IMR-90 (cell line): ENCODE measurements at regions not wholly inside any gene's neighbourhood (a gene's known extent, or its start where the extent isn't known, plus 50 kb on each side); places are given as distances from the start of the nearest gene placed in this dataset.
"Not testable (repeated sequence)": the region's sequence is repeated elsewhere in the genome, so short reads cannot be mapped to it uniquely, and the experiment has no call there.

Experiments
- ATAC-seq: fragments of 200-7000 bp; cut with Tn5 transposase; 2 replicates; pipeline ENCODE4 v1.9.1; 2020; ENCODE audit warnings: low read depth, mild to moderate bottlenecking, moderate library complexity
- BruUV-seq: library from RNA; stranded (reverse); fragments of 400-500 nt; replicated peaks from 2 replicates; lab custom pipeline; 2021; lab: Mats Ljungman, UMichigan
- CTCF ChIA-PET: fragments of 300-600 bp; formaldehyde crosslinking; extraction: SDS; loops from one replicate; lab custom pipeline; 2021; ENCODE audit warnings: antibody characterized with exemption; lab: Yijun Ruan, JAX
- POLR2A ChIA-PET: fragments of 300-600 bp; sonication (Branson Sonifier 250); formaldehyde crosslinking; loops from one replicate; lab custom pipeline; 2022; ENCODE audit warnings: antibody characterized with exemption; ENCODE audit not compliant: unreplicated experiment; lab: Charles Lee
- DNase-seq: peaks from one replicate; pipeline ENCODE4 v3.0.0; 2013
- H2AFZ ChIP-seq: replicated peaks from 2 replicates; pipeline ENCODE3; 2013; ENCODE audit warnings: low read length, mild to moderate bottlenecking; ENCODE audit not compliant: poor library complexity
- H2AK5ac ChIP-seq: 2 replicates; pipeline ENCODE4 v1.6.1; 2013; ENCODE audit warnings: low read depth, low read length, inconsistent platforms
- H2AK9ac ChIP-seq: replicated peaks from 2 replicates; pipeline ENCODE3; 2013; ENCODE audit warnings: mild to moderate bottlenecking, low read depth, low read length, moderate library complexity; ENCODE audit not compliant: poor library complexity
- H2BK120ac ChIP-seq: 2 replicates; pipeline ENCODE4 v1.6.1; 2013; ENCODE audit warnings: low read depth, low read length, inconsistent platforms
- H2BK15ac ChIP-seq: 3 replicates; pipeline ENCODE4 v1.6.1; 2013; ENCODE audit warnings: low read depth, low read length, inconsistent platforms
- H2BK20ac ChIP-seq: 2 replicates; pipeline ENCODE4 v1.6.1; 2013; ENCODE audit warnings: low read depth, mild to moderate bottlenecking, inconsistent platforms, low read length, moderate library complexity
- H2BK5ac ChIP-seq: 2 replicates; pipeline ENCODE4 v1.6.1; 2013; ENCODE audit warnings: mild to moderate bottlenecking, low read depth, low read length, inconsistent platforms; ENCODE audit not compliant: poor library complexity, severe bottlenecking
- H3K14ac ChIP-seq: replicated peaks from 2 replicates; pipeline ENCODE4 v1.6.1; 2013; ENCODE audit warnings: low read depth, low read length, inconsistent platforms
- H3K18ac ChIP-seq: 2 replicates; pipeline ENCODE4 v1.6.1; 2013; ENCODE audit warnings: low read depth, low read length, control low read depth
- H3K23ac ChIP-seq: 2 replicates; pipeline ENCODE4 v1.6.1; 2013; ENCODE audit warnings: low read depth, low read length, inconsistent platforms
- H3K27ac ChIP-seq: 2 replicates; pipeline ENCODE4 v1.5.1; 2013; ENCODE audit warnings: mild to moderate bottlenecking, control low read depth, low read length; ENCODE audit not compliant: insufficient read depth
- H3K27me3 ChIP-seq: 2 replicates; pipeline ENCODE4 v1.6.1; 2013; ENCODE audit warnings: low read length; ENCODE audit not compliant: control insufficient read depth, insufficient read depth
- H3K36me3 ChIP-seq: 2 replicates; pipeline ENCODE4 v1.6.1; 2013; ENCODE audit warnings: low read length, mixed read lengths; ENCODE audit not compliant: control insufficient read depth, insufficient read depth
- H3K4ac ChIP-seq: 2 replicates; pipeline ENCODE4 v1.6.1; 2013; ENCODE audit warnings: low read depth, low read length, inconsistent platforms
- H3K4me1 ChIP-seq: 2 replicates; pipeline ENCODE4 v1.6.1; 2013; ENCODE audit warnings: low read length, mixed read lengths; ENCODE audit not compliant: control insufficient read depth, insufficient read depth
- H3K4me2 ChIP-seq: 2 replicates; pipeline ENCODE4 v1.6.1; 2013; ENCODE audit warnings: low read depth, mild to moderate bottlenecking, control low read depth, low read length, moderate library complexity
- H3K4me3 ChIP-seq: 2 replicates; pipeline ENCODE4 v1.5.1; 2013; ENCODE audit warnings: low read depth, mild to moderate bottlenecking, control low read depth, low read length, moderate library complexity; ENCODE audit not compliant: insufficient read depth
- H3K56ac ChIP-seq: 2 replicates; pipeline ENCODE4 v1.6.1; 2013; ENCODE audit warnings: low read length, inconsistent platforms; ENCODE audit not compliant: insufficient read depth; ENCODE audit errors: extremely low read depth
- H3K79me1 ChIP-seq, 2 experiments: 2 replicates each; pipeline ENCODE4 v1.6.1; 2013; ENCODE audit warnings: low read length in 2 of 2, inconsistent platforms in 1 of 2, low read depth in 1 of 2
- H3K9ac ChIP-seq: 2 replicates; pipeline ENCODE4 v1.6.1; 2013; ENCODE audit warnings: low read depth, low read length, control low read depth
- H3K9me1 ChIP-seq: 2 replicates; pipeline ENCODE4 v1.6.1; 2013; ENCODE audit warnings: low read length, inconsistent platforms; ENCODE audit not compliant: insufficient read depth
- H3K9me3 ChIP-seq: 2 replicates; pipeline ENCODE4 v1.6.1; 2013; ENCODE audit warnings: low read length; ENCODE audit not compliant: control insufficient read depth, insufficient read depth
- H4K20me1 ChIP-seq: 2 replicates; pipeline ENCODE4 v1.6.1; 2013; ENCODE audit warnings: low read length, inconsistent platforms; ENCODE audit not compliant: insufficient read depth
- H4K5ac ChIP-seq: 2 replicates; pipeline ENCODE4 v1.6.1; 2013; ENCODE audit warnings: mild to moderate bottlenecking, low read depth, low read length, control low read depth
- H4K8ac ChIP-seq, 2 experiments: 2 replicates each; pipeline ENCODE4 v1.6.1; 2013; ENCODE audit warnings: low read depth in 2 of 2, low read length in 2 of 2, control low read depth in 1 of 2, inconsistent platforms in 1 of 2
- H4K91ac ChIP-seq: 2 replicates; pipeline ENCODE4 v1.6.1; 2013; ENCODE audit warnings: low read depth, low read length, inconsistent platforms; ENCODE audit not compliant: insufficient read depth
- WGBS, 2 experiments: methylation state at CpG; one replicate each; pipeline versions ENCODE4 v1.1.5 to v1.1.7; 2013; ENCODE audit warnings: missing lambda C conversion rate in 2 of 2; ENCODE audit not compliant: insufficient read length in 1 of 2; ENCODE audit errors: extremely low coverage in 2 of 2; 5-methylcytosine and 5-hydroxymethylcytosine counted together
- dilution Hi-C: fragments of 300-500 bp; cut with HindIII; formaldehyde crosslinking; loops from one replicate; pipeline ENCODE4 v1.14.3; 2018; ENCODE audit warnings: low sequenced_read_pairs; ENCODE audit not compliant: unreplicated experiment
- in situ Hi-C: fragments of 300-500 bp; cut with MboI; formaldehyde crosslinking; loops from 3 replicates; pipeline ENCODE4 v1.14.3; 2019; ENCODE audit warnings: low sequenced_read_pairs, inconsistent platforms, mixed read lengths
- intact Hi-C: fragments of 100-400 bp; cut with micrococcal nuclease; formaldehyde crosslinking; loops from 2 replicates; pipeline ENCODE4 v1.10.0; 2022

GRCh38 chr5:176036391-176036790 is 68.3 kb upstream of the THOC3 start:
- H3K36me3 ChIP-seq, H2BK120ac ChIP-seq, H4K91ac ChIP-seq, intact Hi-C loops, H2BK5ac ChIP-seq, H3K27ac ChIP-seq, H2AK5ac ChIP-seq, ATAC-seq, H3K56ac ChIP-seq, H3K27me3 ChIP-seq, H4K5ac ChIP-seq, DNase-seq, H4K8ac ChIP-seq, H2BK15ac ChIP-seq, H3K9ac ChIP-seq, dilution Hi-C loops, H3K9me3 ChIP-seq, H3K4me3 ChIP-seq, H3K18ac ChIP-seq, H2AFZ ChIP-seq, BruUV-seq, H3K9me1 ChIP-seq, CTCF ChIA-PET, H3K14ac ChIP-seq, H2BK20ac ChIP-seq, H2AK9ac ChIP-seq, H3K79me1 ChIP-seq, H3K23ac ChIP-seq, POLR2A ChIA-PET, H3K4me1 ChIP-seq, in situ Hi-C loops, H4K20me1 ChIP-seq, H3K4me2 ChIP-seq, H3K4ac ChIP-seq: not testable (repeated sequence)
- no CpG with 5 or more reads among the region's 16 CpGs for WGBS, 2 experiments

- CTCF ChIA-PET, H3K9ac ChIP-seq, H3K4me2 ChIP-seq, H3K27ac ChIP-seq, H2AFZ ChIP-seq, H3K4ac ChIP-seq, H4K5ac ChIP-seq, H3K79me1 ChIP-seq, DNase-seq, H4K20me1 ChIP-seq, H2BK15ac ChIP-seq, H3K14ac ChIP-seq, H3K4me3 ChIP-seq, H2BK5ac ChIP-seq, H4K91ac ChIP-seq, H2AK9ac ChIP-seq, H3K23ac ChIP-seq, ATAC-seq, H3K36me3 ChIP-seq, H2BK120ac ChIP-seq, H2BK20ac ChIP-seq, H4K8ac ChIP-seq, intact Hi-C loops, H3K56ac ChIP-seq, H3K9me1 ChIP-seq, in situ Hi-C loops, BruUV-seq, H2AK5ac ChIP-seq, H3K18ac ChIP-seq, POLR2A ChIA-PET, H3K4me1 ChIP-seq, dilution Hi-C loops, H3K9me3 ChIP-seq, H3K27me3 ChIP-seq: not testable (repeated sequence)
- WGBS, 2 experiments, result 76% methylated on average over 3 of the region's 5 CpGs; no CpG with 5 or more reads in 1 of the 2 experiments
Observed at GRCh38 chr5:176037190-176037589, 69.1 kb upstream of the THOC3 start.
